HG03354 (cell line): ENCODE measurements at regions not wholly inside any gene's neighbourhood (a gene's known extent, or its start where the extent isn't known, plus 50 kb on each side); places are given as distances from the start of the nearest gene placed in this dataset.
"Not testable (repeated sequence)": the region's sequence is repeated elsewhere in the genome, so short reads cannot be mapped to it uniquely, and the experiment has no call there.

Experiments used
- ATAC-seq: cut with Tn5 transposase; IDR thresholded peaks from one replicate; pipeline ENCODE4 v1.9.1; 2021; ENCODE audit warnings: mild to moderate bottlenecking; ENCODE audit not compliant: unreplicated experiment, poor library complexity, severe bottlenecking

GRCh38 chrX:40263014-40263560, 165.3 kb upstream of the BCOR start:
- ATAC-seq, result no peak

DNA sequence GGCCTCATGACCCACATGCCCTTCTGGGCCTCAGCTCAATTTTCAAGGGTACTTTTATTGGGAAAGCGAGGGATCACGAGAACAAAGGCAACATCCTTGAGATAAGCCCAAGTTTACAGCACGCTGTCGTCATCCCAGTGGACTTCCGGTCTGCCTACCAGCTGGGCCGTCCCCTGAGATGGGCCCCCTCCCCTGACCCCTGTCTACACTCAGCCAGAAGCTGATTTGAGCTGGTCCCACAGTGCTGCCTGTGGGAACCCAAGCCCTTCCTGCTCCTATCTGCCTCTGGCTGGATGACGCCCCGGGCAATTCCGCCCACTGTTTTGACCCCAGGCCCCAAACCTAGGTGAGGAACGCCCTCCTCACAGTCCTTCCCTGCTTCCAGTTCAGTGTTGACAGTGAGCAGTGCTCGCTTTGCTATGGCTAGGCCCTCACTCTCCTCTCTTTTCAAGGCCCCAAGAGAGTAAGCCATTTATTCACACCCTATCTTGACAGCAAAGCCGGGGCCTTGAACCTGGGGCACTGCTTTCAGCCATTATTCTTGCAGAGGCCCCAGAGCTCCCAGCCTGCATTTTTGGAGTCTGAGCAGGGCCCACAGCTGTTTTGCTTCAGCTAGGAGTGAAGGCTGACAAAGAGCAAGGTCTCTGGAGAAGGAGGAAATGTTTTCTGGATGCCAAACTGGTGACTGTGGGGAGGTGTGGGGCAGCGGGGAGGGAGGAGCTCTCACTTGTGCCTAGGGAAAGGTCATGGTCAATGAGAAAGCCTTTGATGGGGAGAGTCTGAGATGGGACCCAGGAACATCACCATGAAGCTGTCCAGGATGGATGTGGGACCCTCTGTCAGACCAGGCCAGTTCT, 164.6 kb upstream of the BCOR start:
- no peak for ATAC-seq

GRCh38 chrX:40261833-40262156, 164.0 kb upstream of the BCOR start:
- no peak for ATAC-seq

DNA sequence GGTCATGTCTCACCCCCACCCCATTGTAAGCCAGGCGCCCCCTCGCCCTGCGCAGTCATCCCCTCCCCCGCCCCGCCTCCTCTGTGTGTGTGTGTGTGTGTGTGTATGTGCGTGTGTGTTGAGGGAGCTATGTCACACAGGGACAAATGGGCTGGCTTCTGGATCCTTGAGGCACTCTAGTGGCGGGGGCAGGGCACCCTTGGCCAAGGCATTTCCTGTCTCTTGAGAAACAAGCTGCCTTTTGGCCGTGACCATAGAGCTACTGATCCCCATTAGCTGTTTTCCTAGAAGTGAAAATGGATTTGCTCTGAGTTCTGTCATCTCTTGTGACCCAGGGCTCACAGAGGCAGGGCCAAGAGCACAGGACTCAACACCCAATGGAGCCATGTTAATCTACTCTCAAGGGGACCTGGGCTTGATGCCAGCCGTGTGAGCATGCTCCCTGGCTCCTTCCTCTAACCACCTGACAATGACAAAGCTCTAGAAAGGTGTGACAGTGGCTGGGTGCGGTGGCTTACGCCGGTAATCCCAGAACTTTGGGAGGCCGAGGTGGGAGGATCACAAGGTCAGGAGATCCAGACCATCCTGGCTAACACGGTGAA, 162.5 kb upstream of the BCOR start:
- no peak for ATAC-seq

DNA sequence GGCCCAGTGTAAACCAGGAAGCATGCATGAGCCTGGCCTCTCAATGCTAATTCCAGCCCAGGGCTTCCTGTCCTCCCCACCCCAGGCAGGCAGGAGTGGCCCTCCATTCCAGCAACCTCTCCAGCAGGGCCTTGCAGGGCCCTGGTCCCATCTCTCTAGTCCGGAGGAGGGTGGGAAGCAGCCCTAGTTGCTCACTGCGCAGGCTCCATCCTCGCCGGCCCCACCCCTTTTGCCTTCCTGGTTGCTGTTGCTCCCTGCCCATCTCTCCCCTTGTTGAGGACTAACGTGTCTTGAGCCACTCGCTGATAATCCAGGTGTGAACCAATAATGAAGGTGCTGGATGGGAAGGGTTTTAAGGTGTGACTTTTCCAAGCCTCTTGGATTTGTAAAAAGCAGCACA, 161.2 kb upstream of the BCOR start:
- ATAC-seq, result no peak

DNA sequence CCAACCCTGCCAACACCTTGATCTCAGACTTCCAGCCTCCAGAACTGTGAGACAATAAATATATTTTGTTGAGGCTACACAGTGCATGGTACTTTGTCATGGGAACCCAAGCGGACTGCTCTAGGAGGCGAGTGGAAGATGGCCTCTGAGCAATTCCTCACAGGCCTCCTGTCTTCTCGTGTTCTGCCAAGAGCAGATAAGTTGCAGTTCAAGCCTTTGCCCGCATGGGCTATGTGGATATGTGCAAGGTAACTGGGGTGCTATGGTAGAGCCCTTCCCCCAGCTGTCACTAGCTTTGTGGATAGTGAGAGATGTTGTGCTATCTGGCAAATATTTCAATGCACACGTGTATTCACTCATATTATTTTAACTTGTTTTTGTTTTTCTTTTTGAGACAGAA, 156.0 kb upstream of the BCOR start:
- no peak for ATAC-seq

DNA sequence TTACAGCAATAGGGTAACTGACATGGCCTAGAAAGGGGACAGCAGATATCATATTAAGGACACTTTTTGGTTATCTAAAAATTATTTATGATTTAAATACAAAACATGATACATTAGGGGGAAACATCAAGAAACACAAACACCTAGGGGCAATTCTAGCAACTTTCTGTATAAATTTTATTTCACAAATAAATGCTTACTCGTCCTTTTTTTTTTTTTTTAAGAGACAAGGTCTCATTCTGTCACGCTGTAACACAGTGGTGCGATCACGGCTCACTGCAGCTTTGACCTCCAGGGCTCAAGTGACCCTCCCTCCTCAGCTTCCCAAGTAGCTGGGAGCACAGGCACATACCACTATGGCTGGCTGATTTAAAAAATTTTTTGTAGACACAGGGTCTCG, 151.8 kb upstream of the BCOR start:
- no peak for ATAC-seq

GRCh38 chrX:40248822-40249221, 151.1 kb upstream of the BCOR start:
- no peak for ATAC-seq

- ATAC-seq, result no peak
Measured at GRCh38 chrX:40247848-40248622, 150.3 kb upstream of the BCOR start.

- no peak for ATAC-seq
Measured at GRCh38 chrX:40247382-40247781, 149.6 kb upstream of the BCOR start.

- ATAC-seq, result no peak
Measured at GRCh38 chrX:40245488-40246071, 147.8 kb upstream of the BCOR start.

- ATAC-seq, result no peak
Measured at GRCh38 chrX:40244980-40245379, 147.2 kb upstream of the BCOR start.

- no peak for ATAC-seq
Measured at GRCh38 chrX:40243755-40244515, 146.2 kb upstream of the BCOR start.

- ATAC-seq, result no peak
Measured at GRCh38 chrX:40240844-40241243, 143.1 kb upstream of the BCOR start.

DNA sequence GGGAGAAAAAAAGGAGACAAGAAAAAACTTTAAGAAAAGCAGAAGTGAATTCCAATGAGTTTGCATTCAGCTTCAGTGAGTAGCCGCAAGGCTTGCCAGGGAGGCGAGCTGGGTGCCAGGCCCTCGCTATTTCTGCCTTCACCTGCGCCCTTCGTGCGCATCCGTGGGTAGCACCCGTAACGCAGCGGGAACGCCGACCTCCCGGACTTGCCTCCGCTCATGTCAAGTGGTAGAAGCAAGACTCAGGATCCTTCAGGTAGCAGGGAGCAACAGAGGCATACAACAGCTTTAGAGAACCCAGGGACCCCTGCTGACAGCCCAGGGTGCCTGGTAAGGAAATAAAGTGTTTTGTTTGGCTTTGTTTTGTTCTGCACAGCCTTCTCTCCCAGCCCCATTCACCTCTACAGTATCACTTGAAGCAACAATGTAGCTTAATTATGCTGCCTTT, 140.0 kb upstream of the BCOR start:
- ATAC-seq, result no peak

DNA sequence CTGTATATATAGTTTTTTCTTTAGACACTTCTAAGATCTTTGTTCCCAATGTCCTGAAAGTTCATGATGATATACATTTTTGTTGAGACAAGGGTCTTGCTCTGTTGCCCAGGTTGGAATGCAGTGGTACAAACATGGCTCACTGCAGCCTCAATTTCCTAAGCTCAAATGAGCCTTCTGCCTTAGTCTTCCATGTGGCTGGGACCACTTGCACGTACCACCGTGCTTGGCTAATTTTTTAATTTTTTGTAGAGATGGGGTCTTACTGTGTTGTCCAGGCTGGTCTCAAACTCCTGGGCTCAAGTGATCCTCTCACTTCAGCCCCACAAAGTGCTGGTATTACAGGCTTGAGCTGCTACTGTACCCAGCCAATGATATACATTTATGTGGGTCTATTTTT, 132.9 kb upstream of the BCOR start:
- ATAC-seq, result no peak

GRCh38 chrX:40227125-40227524, 129.4 kb upstream of the BCOR start:
- no peak for ATAC-seq

GRCh38 chrX:40224658-40225057, 126.9 kb upstream of the BCOR start:
- ATAC-seq, result no peak

- ATAC-seq, result not testable (repeated sequence)
Measured at GRCh38 chrX:40222612-40223011, 124.9 kb upstream of the BCOR start.
